ENCODE measurements at regions not wholly inside any gene's neighbourhood (a gene's known extent, or its start where the extent isn't known, plus 50 kb on each side); places are given as distances from the start of the nearest gene placed in this dataset. TPM values are rescaled to one million over a fixed set of nuclear protein-coding genes. Genes with fewer than 3 reads are reported as not detected.

DNA sequence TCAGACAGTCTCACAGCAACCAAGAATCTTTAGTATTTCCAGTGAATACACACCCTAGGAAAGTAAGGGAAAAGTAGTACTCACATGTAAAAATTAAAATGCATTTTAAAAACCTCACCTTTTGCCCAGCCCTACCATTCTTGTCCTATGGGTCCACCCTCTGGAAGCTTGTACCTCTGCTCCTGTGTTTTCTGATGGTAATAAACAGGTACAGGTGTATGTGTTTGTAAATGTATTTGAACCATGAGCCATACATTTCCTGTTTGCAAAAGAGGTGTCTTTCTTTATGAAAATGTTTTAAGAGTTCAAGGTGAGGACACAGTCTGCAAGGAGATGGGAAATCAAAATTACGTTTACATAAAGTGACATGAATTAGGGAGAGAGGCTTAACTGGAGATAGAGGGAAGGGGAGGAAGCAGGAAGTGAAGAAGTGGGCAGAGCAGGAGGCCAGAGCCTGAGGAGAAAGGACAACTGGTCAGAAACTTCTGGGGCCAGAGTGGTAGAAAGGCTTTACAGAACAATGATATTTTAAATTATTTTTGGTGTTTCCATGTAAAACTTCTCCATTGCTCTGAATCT lies 52.0 kb upstream of the IVNS1ABP start:
- no peak for DNase-seq (ENCODE audit: low spot score)

DNA sequence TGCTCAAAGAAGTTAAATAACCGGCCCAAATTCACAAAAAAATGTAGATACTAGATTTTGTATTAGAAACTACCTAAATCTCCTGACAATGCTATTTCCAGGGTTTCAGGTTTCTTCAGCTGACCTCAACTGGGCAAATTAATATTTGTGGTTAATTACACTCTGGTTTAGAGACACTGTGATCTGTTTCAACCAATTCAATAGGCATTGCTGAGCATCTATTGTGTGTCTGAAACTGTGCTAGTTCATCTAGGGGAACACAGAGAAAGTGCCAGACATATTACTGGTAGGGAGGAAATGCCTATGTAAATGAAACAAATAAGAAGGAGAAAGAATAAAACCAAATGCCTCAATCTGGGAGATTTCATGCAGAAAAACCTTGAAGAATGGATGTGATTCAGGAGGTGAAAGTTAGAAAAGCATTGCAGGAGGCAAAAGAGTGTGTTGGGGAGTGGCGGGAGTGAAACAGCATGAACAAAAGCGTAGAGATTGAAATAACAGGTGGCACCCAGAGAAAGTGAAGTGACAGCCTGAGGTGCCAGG lies 51.3 kb upstream of the IVNS1ABP start:
- DNase-seq (ENCODE audit: low spot score): no peak

DNA sequence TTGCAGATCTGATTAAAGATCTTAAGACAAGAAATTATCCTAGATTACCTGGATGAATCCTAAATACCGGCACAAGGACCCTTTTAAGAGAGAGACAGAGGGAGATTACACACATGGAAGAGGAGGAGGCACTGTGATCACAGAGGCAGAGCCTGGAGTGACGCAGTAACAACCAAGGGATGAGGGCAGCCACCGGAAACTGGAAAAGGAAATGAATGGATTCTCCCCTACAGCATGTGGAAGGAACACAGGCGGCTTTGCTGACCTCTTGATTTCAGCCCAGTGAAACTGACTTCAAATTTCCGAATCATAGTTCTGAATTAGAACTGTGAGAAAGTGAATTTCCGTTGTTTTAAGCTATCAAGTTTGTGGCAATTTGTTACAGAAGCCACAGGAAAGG lies 50.2 kb upstream of the IVNS1ABP start:
- no peak for DNase-seq (ENCODE audit: low spot score)

Small RNA genes lying in the stretch of these regions (small RNA-seq; reads per million reads assigned to genes)
- gene MCRIP2P2 (not detected), gene RF00019 (not detected), gene RNU7-183P (not detected)

Data from HT-29 (cell line).